WI38 (cell line): ENCODE measurements at regions not wholly inside any gene's neighbourhood (a gene's known extent, or its start where the extent isn't known, plus 50 kb on each side); places are given as distances from the start of the nearest gene placed in this dataset.

ENCODE experiments used
- H3K4me3 ChIP-seq: 2 replicates; pipeline ENCODE4 v1.5.1; 2011; ENCODE audit warnings: low read depth, mild to moderate bottlenecking, control low read depth, low read length
- TF ChIP-seq, protein P1 (sequence below): IDR thresholded peaks from 2 replicates; pipeline ENCODE4 v1.5.1; 2012; ENCODE audit warnings: low read depth, mild to moderate bottlenecking, control low read depth, low read length

DNA sequence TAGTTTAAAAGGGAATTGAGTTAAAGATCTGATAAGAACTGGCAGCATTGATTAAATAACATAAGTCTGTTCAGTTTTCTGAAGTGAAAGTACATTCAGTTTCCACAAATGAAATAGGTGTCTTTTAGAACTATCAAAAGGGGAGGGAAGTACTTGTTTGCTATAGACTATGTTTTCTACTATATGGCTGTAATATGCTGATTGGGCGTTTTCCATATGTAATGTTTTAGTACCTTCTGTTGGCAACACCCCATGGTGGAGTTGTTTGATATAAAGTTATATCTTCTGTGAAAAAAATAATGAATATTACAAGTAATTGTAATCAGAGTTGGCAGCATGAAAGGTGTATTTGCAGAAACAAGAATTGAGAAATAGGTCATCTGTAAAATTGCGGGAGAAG, 237.6 kb downstream of the JRKL start:
- no peak overlapping the region for H3K4me3 ChIP-seq
- TF ChIP-seq, protein P1, sequence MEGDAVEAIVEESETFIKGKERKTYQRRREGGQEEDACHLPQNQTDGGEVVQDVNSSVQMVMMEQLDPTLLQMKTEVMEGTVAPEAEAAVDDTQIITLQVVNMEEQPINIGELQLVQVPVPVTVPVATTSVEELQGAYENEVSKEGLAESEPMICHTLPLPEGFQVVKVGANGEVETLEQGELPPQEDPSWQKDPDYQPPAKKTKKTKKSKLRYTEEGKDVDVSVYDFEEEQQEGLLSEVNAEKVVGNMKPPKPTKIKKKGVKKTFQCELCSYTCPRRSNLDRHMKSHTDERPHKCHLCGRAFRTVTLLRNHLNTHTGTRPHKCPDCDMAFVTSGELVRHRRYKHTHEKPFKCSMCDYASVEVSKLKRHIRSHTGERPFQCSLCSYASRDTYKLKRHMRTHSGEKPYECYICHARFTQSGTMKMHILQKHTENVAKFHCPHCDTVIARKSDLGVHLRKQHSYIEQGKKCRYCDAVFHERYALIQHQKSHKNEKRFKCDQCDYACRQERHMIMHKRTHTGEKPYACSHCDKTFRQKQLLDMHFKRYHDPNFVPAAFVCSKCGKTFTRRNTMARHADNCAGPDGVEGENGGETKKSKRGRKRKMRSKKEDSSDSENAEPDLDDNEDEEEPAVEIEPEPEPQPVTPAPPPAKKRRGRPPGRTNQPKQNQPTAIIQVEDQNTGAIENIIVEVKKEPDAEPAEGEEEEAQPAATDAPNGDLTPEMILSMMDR, result no peak

DNA sequence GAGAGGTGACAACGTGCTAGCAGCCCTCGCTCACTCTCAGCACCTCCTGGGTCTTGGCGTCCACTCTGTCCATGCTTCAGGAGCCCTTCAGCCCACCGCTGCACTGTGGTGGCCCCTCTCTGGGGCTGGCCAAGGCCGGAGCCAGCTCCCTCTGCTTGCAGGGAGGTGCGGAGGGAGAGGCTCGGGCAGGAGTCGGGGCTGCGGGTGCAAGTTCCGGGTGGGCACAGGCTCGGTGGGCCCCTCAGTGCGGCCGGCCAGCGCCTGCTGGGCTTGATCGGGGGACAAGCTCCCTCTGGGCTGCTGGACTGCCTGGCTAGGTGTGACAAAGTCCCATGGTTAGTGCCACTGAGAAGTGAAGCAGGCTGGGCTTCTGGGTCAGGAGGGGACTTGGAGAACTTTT, 245.8 kb downstream of the JRKL start:
- no peak overlapping the region for H3K4me3 ChIP-seq
- TF ChIP-seq, protein P1, result no peak

GRCh38 chr11:96641261-96641660, 251.4 kb downstream of the JRKL start:
- TF ChIP-seq, protein P1, result no peak
- no peak overlapping the region for H3K4me3 ChIP-seq

GRCh38 chr11:96642583-96642982, 252.8 kb downstream of the JRKL start:
- TF ChIP-seq, protein P1, result no peak
- no peak overlapping the region for H3K4me3 ChIP-seq

DNA sequence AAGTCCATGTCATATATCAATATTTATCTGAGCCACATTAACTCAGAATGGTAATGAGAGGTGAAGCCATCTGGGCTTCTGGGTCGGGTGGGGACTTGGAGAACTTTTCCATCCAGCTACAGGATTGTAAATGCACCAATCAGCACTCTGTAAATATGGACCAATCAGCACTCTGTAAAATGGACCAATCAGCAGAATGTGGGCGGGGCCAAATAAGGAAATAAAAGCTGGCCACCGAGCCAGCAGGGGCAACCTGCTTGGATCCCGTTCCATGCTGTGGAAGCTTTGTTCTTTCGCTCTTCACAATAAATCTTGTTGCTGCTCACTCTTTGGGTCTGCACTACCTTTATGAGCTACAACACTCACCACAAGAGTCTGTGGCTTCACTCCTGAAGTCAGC, 253.4 kb downstream of the JRKL start:
- TF ChIP-seq, protein P1, result no peak
- H3K4me3 ChIP-seq, result no peak overlapping the region

GRCh38 chr11:96647621-96648020, 257.8 kb downstream of the JRKL start:
- no peak overlapping the region for H3K4me3 ChIP-seq
- TF ChIP-seq, protein P1, result no peak

DNA sequence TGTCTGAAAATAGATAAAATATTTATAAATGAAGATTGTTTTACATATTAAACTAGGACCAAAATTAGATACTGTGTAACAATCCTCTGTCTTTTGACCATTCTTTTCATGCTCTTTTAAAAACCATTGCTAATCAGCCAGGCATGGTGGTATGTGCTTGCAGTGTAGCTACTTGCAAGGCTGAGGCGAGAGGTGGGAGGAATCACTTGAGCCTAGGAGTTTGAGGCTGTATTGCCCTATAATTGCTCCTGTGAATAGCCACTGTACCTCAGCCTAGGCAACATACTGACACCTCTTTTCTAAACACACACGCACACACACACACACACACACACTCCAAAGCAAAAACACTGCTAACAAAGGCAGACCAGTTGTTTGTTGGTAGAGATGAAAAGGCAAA, 259.2 kb downstream of the JRKL start:
- TF ChIP-seq, protein P1, result no peak

More for the DNA sequence above, 259.2 kb downstream of the JRKL start:
- H3K4me3 ChIP-seq, result no peak overlapping the region
